K562 (cell line): ENCODE measurements at regions not wholly inside any gene's neighbourhood (a gene's known extent, or its start where the extent isn't known, plus 50 kb on each side); places are given as distances from the start of the nearest gene placed in this dataset.

Experiments used
- ATAC-seq: fragments of 200-7000 bp; cut with Tn5 transposase; 3 replicates; pipeline ENCODE4 v1.9.1; 2020; ENCODE audit warnings: moderate library complexity
- BruUV-seq: library from RNA; stranded (reverse); fragments of 400-500 nt; replicated peaks from 2 replicates; lab custom pipeline; 2021; lab: Mats Ljungman, UMichigan
- CTCF ChIA-PET: fragments of 300-600 bp; formaldehyde crosslinking; extraction: SDS; loops from one replicate; lab custom pipeline; 2021; ENCODE audit warnings: low intra/inter-chr PET ratio; lab: Yijun Ruan, JAX
- POLR2A ChIA-PET: fragments of 300-600, 350-650 bp; sonication (Branson Sonifier 250); formaldehyde crosslinking; extraction: SDS; loops from one replicate; lab custom pipeline; 2021; ENCODE audit warnings: antibody characterized with exemption, inconsistent platforms; lab: Yijun Ruan, JAX
- DNase-seq, 4 experiments: peaks; one replicate each; pipeline versions ENCODE4 v3.0.0 to v3.0.0-alpha.2; 2011 to 2018; ENCODE audit warnings: low spot score in 3 of 4, mixed read lengths in 3 of 4; ENCODE audit errors: extremely low read depth in 1 of 4
- FAIRE-seq: peaks from 2 replicates; lab custom pipeline; 2011; peaks lifted over from hg19 to GRCh38; lab: Jason Lieb, UNC
- H2AFZ ChIP-seq: 2 replicates; pipeline ENCODE4 v1.6.0; 2011; ENCODE audit warnings: low read depth, low read length, control low read depth, inconsistent platforms
- H3K27ac ChIP-seq: fragments of 200-600 bp; 3 replicates; pipeline ENCODE4 v1.8.0; 2011; ENCODE audit warnings: low read depth, mild to moderate bottlenecking, control low read depth, inconsistent platforms, low read length, moderate library complexity, mixed read lengths; ENCODE audit errors: extremely low read depth
- H3K27me3 ChIP-seq, 2 experiments: fragments of 300-600 bp in 1 of 2; 2 replicates in 1 of 2; 3 replicates in 1 of 2; pipeline versions ENCODE4 v1.6.0 to v1.8.0; 2011; ENCODE audit warnings: inconsistent platforms in 2 of 2, low read length in 2 of 2, mild to moderate bottlenecking in 1 of 2, mixed read lengths in 1 of 2, moderate library complexity in 1 of 2; ENCODE audit not compliant: control insufficient read depth in 2 of 2, insufficient read depth in 2 of 2
- H3K36me3 ChIP-seq: fragments of 300-600 bp; 3 replicates; pipeline ENCODE4 v1.8.0; 2011; ENCODE audit warnings: mild to moderate bottlenecking, low read length, inconsistent platforms; ENCODE audit not compliant: control insufficient read depth, insufficient read depth
- H3K4me1 ChIP-seq, 2 experiments: fragments of 200-600 bp in 1 of 2; replicated peaks in 1 of 2; 2 replicates in 1 of 2; 3 replicates in 1 of 2; pipeline versions ENCODE4 v1.5.1 to v1.8.0; 2011; ENCODE audit warnings: inconsistent platforms in 2 of 2, low read length in 2 of 2, mild to moderate bottlenecking in 1 of 2, mixed read lengths in 1 of 2, moderate library complexity in 1 of 2; ENCODE audit not compliant: control insufficient read depth in 2 of 2, insufficient read depth in 2 of 2
- H3K4me2 ChIP-seq: 2 replicates; pipeline ENCODE4 v1.6.1; 2011; ENCODE audit warnings: low read length, control low read depth, inconsistent platforms, mixed read lengths; ENCODE audit not compliant: insufficient read depth
- H3K4me3 ChIP-seq: fragments of 200-600 bp; sonication (generic), shearing (Covaris generic); 2 replicates; pipeline ENCODE4 v1.5.1; 2016; ENCODE audit warnings: control low read depth, inconsistent platforms
- H3K79me2 ChIP-seq: fragments of 200-600 bp; 3 replicates; pipeline ENCODE4 v1.8.0; 2011; ENCODE audit warnings: low read length, inconsistent platforms; ENCODE audit not compliant: control insufficient read depth, insufficient read depth
- H3K9ac ChIP-seq, 2 experiments: 2 replicates each; pipeline versions ENCODE4 v1.6.0 to v1.6.1; 2011; ENCODE audit warnings: low read depth in 2 of 2, low read length in 2 of 2, control low read depth in 1 of 2, inconsistent platforms in 1 of 2, mild to moderate bottlenecking in 1 of 2, mixed read lengths in 1 of 2; ENCODE audit not compliant: insufficient read depth in 1 of 2
- H3K9me1 ChIP-seq: one replicate; pipeline ENCODE4 v1.6.0; 2011; ENCODE audit warnings: inconsistent platforms, mild to moderate bottlenecking, low read length, moderate library complexity; ENCODE audit not compliant: control insufficient read depth, insufficient read depth
- H3K9me3 ChIP-seq: replicated peaks from 2 replicates; pipeline ENCODE4 v1.5.1; 2011; ENCODE audit warnings: low read depth, low read length, inconsistent platforms; ENCODE audit not compliant: control insufficient read depth, insufficient read depth
- H4K20me1 ChIP-seq: replicated peaks from 2 replicates; pipeline ENCODE4 v1.6.1; 2011; ENCODE audit warnings: low read length, inconsistent platforms, mixed read lengths; ENCODE audit not compliant: control insufficient read depth, insufficient read depth
- BCOR ChIP-seq: fragments of 450-650 bp; IDR thresholded peaks from 2 replicates; pipeline ENCODE4 v1.6.1; 2016
- BDP1 ChIP-seq: IDR thresholded peaks from 3 replicates; pipeline ENCODE4 v1.6.1; 2011; ENCODE audit not compliant: insufficient read length, insufficient read depth
- C11orf30 ChIP-seq: fragments of 450-650 bp; IDR thresholded peaks from 2 replicates; pipeline ENCODE4 v1.6.1; 2016; ENCODE audit warnings: low read depth, mild to moderate bottlenecking
- ETS2 ChIP-seq: IDR thresholded peaks from 2 replicates; pipeline ENCODE4 v1.6.1; 2016; ENCODE audit warnings: borderline replicate concordance, missing genetic modification characterization, mild to moderate bottlenecking, moderate library complexity, missing compliant biosample characterization; ENCODE audit not compliant: poor library complexity, severe bottlenecking
- MAZ ChIP-seq, 2 experiments: fragments of 450-650 bp in 1 of 2; sonication (generic) in 1 of 2; formaldehyde crosslinking; IDR thresholded peaks in 1 of 2; conservative IDR thresholded peaks in 1 of 2; 2 replicates each; pipeline versions ENCODE4 v1.4.0 to v1.5.0; 2020; ENCODE audit warnings: mild to moderate bottlenecking in 1 of 2, missing genetic modification reagents in 1 of 2
- MED1 ChIP-seq: sonication (generic); formaldehyde crosslinking; IDR thresholded peaks from 2 replicates; pipeline ENCODE4 v1.8.1; 2023; ENCODE audit warnings: missing genetic modification reagents, borderline replicate concordance
- MEIS2 ChIP-seq: fragments of 450-650 bp; IDR thresholded peaks from 2 replicates; pipeline ENCODE4 v1.6.1; 2014; ENCODE audit warnings: mild to moderate bottlenecking; ENCODE audit not compliant: partially characterized antibody
- NCOA6 ChIP-seq: fragments of 450-650 bp; IDR thresholded peaks from 2 replicates; pipeline ENCODE4 v1.6.1; 2017; ENCODE audit warnings: mild to moderate bottlenecking
- PTBP1 ChIP-seq: fragments of 200-400 bp; formaldehyde crosslinking; IDR thresholded peaks from 2 replicates; pipeline ENCODE4 v1.6.1; 2017; ENCODE audit warnings: low read depth, low read length
- TCF3 ChIP-seq: sonication (generic); formaldehyde crosslinking; IDR thresholded peaks from 2 replicates; pipeline ENCODE4 v1.4.0; 2020; ENCODE audit warnings: mild to moderate bottlenecking, missing genetic modification reagents
- TRIM28 ChIP-seq: fragments of 450-650 bp; IDR thresholded peaks from 2 replicates; pipeline ENCODE4 v1.6.1; 2017
- ZNF232 ChIP-seq: sonication (generic); formaldehyde crosslinking; IDR thresholded peaks from 2 replicates; pipeline ENCODE4 v1.8.0; 2022; ENCODE audit warnings: mild to moderate bottlenecking, missing genetic modification reagents
- ZNF324 ChIP-seq: fragments of 250-450 bp; sonication (Bioruptor Pico); IDR thresholded peaks from 2 replicates; pipeline ENCODE4 v1.4.0; 2020; ENCODE audit warnings: mild to moderate bottlenecking
- ZNF407 ChIP-seq: fragments of 450-650 bp; IDR thresholded peaks from 2 replicates; pipeline ENCODE4 v1.6.1; 2016; ENCODE audit warnings: low read depth
- ZNF830 ChIP-seq: fragments of 250-450 bp; sonication (Bioruptor Pico); IDR thresholded peaks from 2 replicates; pipeline ENCODE4 v1.5.0; 2021; ENCODE audit warnings: mild to moderate bottlenecking
- ZSCAN32 ChIP-seq: fragments of 450-650 bp; formaldehyde crosslinking; IDR thresholded peaks from 2 replicates; pipeline ENCODE4 v1.4.0; 2020; ENCODE audit warnings: mild to moderate bottlenecking, moderate library complexity
- WGBS: fragments of 100-300 bp; shearing (Covaris generic); methylation state at CpG from one replicate; pipeline ENCODE4 v1.1.6; 2016; ENCODE audit warnings: low coverage, mixed read lengths; ENCODE audit not compliant: insufficient coverage; ENCODE audit errors: missing lambda C conversion rate; 5-methylcytosine and 5-hydroxymethylcytosine counted together
- in situ Hi-C: fragments of 300-500 bp; cut with MboI; formaldehyde crosslinking; loops from 4 replicates; pipeline ENCODE4 v1.15.0; 2018; ENCODE audit warnings: inconsistent platforms, mixed read lengths
- intact Hi-C: fragments of 100-400 bp; cut with micrococcal nuclease; formaldehyde crosslinking; loops from 2 replicates; pipeline ENCODE4 v1.14.2; 2022
- TF ChIP-seq, protein P1 (sequence below): sonication (generic); formaldehyde crosslinking; IDR thresholded peaks from 2 replicates; pipeline ENCODE4 v1.9.0; 2022; ENCODE audit warnings: mild to moderate bottlenecking, missing genetic modification reagents

DNA sequence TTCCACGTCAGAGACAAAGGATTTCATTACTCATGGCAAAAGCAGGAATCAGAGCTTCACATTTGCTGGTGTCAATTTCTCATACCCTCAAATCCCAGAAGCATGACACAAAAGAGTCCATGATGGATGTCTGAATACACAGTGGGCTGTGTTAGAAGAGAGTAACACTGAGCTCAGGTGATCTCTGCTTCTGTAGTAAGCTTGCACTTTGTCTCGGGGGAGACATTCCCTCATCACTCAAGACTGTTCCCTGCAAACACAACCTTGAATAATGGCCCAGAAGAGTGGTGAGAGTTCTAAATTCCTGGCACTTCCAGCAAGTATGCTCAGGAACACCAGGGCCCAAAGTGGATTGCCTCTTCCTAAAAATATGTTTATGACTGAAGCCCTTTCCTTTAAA, 1787.2 kb upstream of the SEL1L start:
- no peak overlapping the region for H3K9ac ChIP-seq
- 0% methylated on average over 2 of the region's 2 CpGs for WGBS
- DNase-seq (no peak), FAIRE-seq (no peak)
- in situ Hi-C loops = no loop called here
- H3K4me2 ChIP-seq = no peak overlapping the region
- no peaks in the 10 kb centered on the region for H3K27me3 ChIP-seq
- H3K9me1 ChIP-seq = no peaks in the 10 kb centered on the region
- POLR2A ChIA-PET = no interaction called here
- no peaks in the 10 kb centered on the region for H3K36me3 ChIP-seq
- H3K9me3 ChIP-seq = no peaks in the 10 kb centered on the region
- BruUV-seq = no TSS peak
- no peak overlapping the region for H3K4me3 ChIP-seq
- intact Hi-C loops = no loop called here
- no peaks in the 10 kb centered on the region for H3K79me2 ChIP-seq
- no peak for TF ChIP-seq ZSCAN32
- TF ChIP-seq ZNF830 = no peak
- TF ChIP-seq NCOA6 = no peak
- no peak for TF ChIP-seq ZNF407
- TF ChIP-seq MED1 (CRISPR knock-in tag) = no peak
- no peak for TF ChIP-seq ZNF324
- no peak for TF ChIP-seq C11orf30
- TF ChIP-seq PTBP1 = no peak
- TF ChIP-seq ZNF232 (CRISPR knock-in tag) = no peak
- no peak for TF ChIP-seq BCOR
- no peak for TF ChIP-seq BDP1
- no peak for TF ChIP-seq MEIS2
- TF ChIP-seq, protein P1, sequence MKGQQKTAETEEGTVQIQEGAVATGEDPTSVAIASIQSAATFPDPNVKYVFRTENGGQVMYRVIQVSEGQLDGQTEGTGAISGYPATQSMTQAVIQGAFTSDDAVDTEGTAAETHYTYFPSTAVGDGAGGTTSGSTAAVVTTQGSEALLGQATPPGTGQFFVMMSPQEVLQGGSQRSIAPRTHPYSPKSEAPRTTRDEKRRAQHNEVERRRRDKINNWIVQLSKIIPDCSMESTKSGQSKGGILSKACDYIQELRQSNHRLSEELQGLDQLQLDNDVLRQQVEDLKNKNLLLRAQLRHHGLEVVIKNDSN (CRISPR knock-in tag) = no peak
- no peak for TF ChIP-seq TRIM28
- no peak for TF ChIP-seq ETS2 (tag)
- no peak for TF ChIP-seq MAZ (CRISPR knock-in tag; conservative IDR thresholded peaks at IDR 0.05 in 1 of 2, IDR thresholded peaks at IDR 0.05 in 1 of 2)
- no peak for TF ChIP-seq TCF3
- TF ChIP-seq, all 486 proteins: peak for 0
- Histone ChIP-seq H2AFZ (no peak overlapping the region), H3K4me1 (no peaks in the 10 kb centered on the region), H4K20me1 (no peaks in the 10 kb centered on the region), H3K27ac (no peak overlapping the region)
- CTCF ChIA-PET = no interaction called here
- no peak for ATAC-seq
